ENCODE measurements at regions not wholly inside any gene's neighbourhood (a gene's known extent, or its start where the extent isn't known, plus 50 kb on each side); places are given as distances from the start of the nearest gene placed in this dataset.

DNA sequence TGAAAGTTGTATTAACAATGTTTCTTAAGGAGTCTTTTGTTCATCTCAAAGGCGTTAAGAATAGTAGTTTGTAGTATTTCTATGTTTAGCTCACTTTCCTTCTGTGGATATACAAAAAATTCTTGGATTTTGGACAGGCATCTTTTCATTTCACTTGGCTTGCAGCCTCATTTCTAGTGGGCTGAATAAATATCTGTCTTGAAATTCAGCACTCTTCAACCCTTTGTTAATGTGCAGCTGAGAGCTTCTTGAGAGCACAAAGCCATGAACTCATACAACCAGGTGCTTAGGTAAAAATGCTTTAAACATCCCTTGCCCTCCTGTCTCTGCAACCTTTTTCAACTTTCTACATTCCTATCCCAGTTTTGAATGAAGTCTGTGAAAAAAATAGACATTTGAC is 1003.2 kb downstream of the C4orf33 start:
- Histone ChIP-seq H3K14ac (ENCODE audit: low read length) (no peak overlapping the region), H3K27ac (ENCODE audit: low read depth, low read length) (no peak overlapping the region), H3K9ac (ENCODE audit: low read length) (no peak overlapping the region), H3K4ac (ENCODE audit: low read depth, low read length) (no peak overlapping the region), H3K4me2 (ENCODE audit: low read length) (no peak overlapping the region), H3K9me3 (ENCODE audit: insufficient read depth, low read depth, low read length) (no peaks in the 10 kb centered on the region), H3K4me1 (ENCODE audit: control insufficient read depth in 1 of 2, insufficient read depth in 2 of 2, low read length in 2 of 2) (no peaks in the 10 kb centered on the region), H4K8ac (ENCODE audit: low read depth, low read length) (no peak overlapping the region), H3K36me3 (ENCODE audit: control insufficient read depth in 1 of 2, insufficient read depth in 2 of 2, low read length in 2 of 2) (no peaks in the 10 kb centered on the region), H2AFZ (ENCODE audit: insufficient read depth, low read length, poor library complexity) (no peak overlapping the region), H2BK120ac (ENCODE audit: insufficient read depth, low read length, poor library complexity) (no peak overlapping the region), H2BK12ac (ENCODE audit: low read length) (no peak overlapping the region), H4K12ac (ENCODE audit: low read depth, low read length) (no peak overlapping the region), H4K91ac (ENCODE audit: low read depth, low read length) (no peak overlapping the region), H3K79me1 (ENCODE audit: low read length) (no peaks in the 10 kb centered on the region), H3K23ac (ENCODE audit: low read length) (no peak overlapping the region), H3K27me3 (ENCODE audit: insufficient read depth, low read length) (no peaks in the 10 kb centered on the region), H2AK5ac (ENCODE audit: low read length) (no peak overlapping the region), H3K79me2 (ENCODE audit: control insufficient read depth, insufficient read depth, low read length, poor library complexity) (no peaks in the 10 kb centered on the region), H3K18ac (ENCODE audit: low read length) (no peak overlapping the region), H3K4me3 (ENCODE audit: low read depth, low read length) (no peak overlapping the region), H2BK5ac (ENCODE audit: low read depth, low read length, poor library complexity) (no peak overlapping the region)
- no CpG with 5 or more reads among the region's 1 CpG for WGBS (ENCODE audit: extremely low coverage, insufficient coverage, insufficient read length)
- no peak for DNase-seq

DNA sequence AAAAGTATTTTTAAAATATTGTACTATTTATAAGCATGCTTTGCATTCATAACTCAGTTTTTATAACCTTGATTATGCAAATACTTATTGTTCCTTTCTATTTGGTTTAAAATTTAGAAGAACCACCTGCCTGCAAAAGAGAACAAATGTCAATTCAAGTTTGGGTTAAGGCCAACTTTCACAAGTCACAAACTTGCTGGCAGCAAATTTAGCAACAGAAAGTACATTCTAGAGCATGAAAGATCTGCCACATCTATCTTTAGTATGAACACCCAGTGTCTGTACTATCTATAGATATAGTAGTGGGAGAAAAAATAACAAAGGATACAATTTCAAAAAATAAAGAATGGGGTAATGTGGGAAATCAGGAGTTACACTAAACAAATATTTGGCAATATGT is 1014.2 kb downstream of the C4orf33 start:
- Histone ChIP-seq H3K4me1 (ENCODE audit: control insufficient read depth in 1 of 2, insufficient read depth in 2 of 2, low read length in 2 of 2) (no peaks in the 10 kb centered on the region), H2BK120ac (ENCODE audit: insufficient read depth, low read length, poor library complexity) (no peak overlapping the region), H3K9ac (ENCODE audit: low read length) (no peak overlapping the region), H2BK5ac (ENCODE audit: low read depth, low read length, poor library complexity) (no peak overlapping the region), H3K4me3 (ENCODE audit: low read depth, low read length) (no peak overlapping the region), H3K4ac (ENCODE audit: low read depth, low read length) (no peak overlapping the region), H3K79me2 (ENCODE audit: control insufficient read depth, insufficient read depth, low read length, poor library complexity) (no peaks in the 10 kb centered on the region), H3K27ac (ENCODE audit: low read depth, low read length) (no peak overlapping the region), H4K8ac (ENCODE audit: low read depth, low read length) (no peak overlapping the region), H2AFZ (ENCODE audit: insufficient read depth, low read length, poor library complexity) (no peak overlapping the region), H3K4me2 (ENCODE audit: low read length) (no peak overlapping the region), H3K23ac (ENCODE audit: low read length) (no peak overlapping the region), H3K14ac (ENCODE audit: low read length) (no peak overlapping the region), H3K18ac (ENCODE audit: low read length) (no peak overlapping the region), H2AK5ac (ENCODE audit: low read length) (no peak overlapping the region), H3K79me1 (ENCODE audit: low read length) (no peaks in the 10 kb centered on the region), H2BK12ac (ENCODE audit: low read length) (no peak overlapping the region), H4K91ac (ENCODE audit: low read depth, low read length) (no peak overlapping the region), H4K12ac (ENCODE audit: low read depth, low read length) (no peak overlapping the region), H3K36me3 (ENCODE audit: control insufficient read depth in 1 of 2, insufficient read depth in 2 of 2, low read length in 2 of 2) (no peaks in the 10 kb centered on the region), H3K9me3 (ENCODE audit: insufficient read depth, low read depth, low read length) (no peaks in the 10 kb centered on the region), H3K27me3 (ENCODE audit: insufficient read depth, low read length) (no peaks in the 10 kb centered on the region)
- no peak for DNase-seq

DNA sequence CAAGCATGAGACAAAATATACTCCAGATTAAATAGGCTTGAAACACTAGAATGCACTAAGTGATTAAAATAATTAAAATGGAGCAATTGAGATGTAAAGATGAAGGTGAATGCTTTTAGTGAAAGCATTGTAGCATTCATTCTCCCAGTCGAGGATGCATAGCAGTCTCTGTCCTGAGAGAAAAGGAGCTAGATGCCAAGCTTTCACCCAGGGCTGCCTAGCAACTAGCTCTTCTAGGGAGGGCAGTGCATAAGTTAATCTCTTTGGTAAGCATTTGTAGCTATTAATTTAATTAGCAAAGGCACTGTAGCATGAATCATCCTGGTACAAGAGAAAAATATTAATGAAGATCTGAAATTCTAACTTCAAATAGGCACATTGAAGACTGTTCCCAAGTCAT is 1014.8 kb downstream of the C4orf33 start:
- H3K79me2 ChIP-seq (ENCODE audit: control insufficient read depth, insufficient read depth, low read length, poor library complexity) = no peaks in the 10 kb centered on the region
- no peak overlapping the region for H3K4ac ChIP-seq (ENCODE audit: low read depth, low read length)
- no peak overlapping the region for H3K4me3 ChIP-seq (ENCODE audit: low read depth, low read length)
- no peaks in the 10 kb centered on the region for H3K27me3 ChIP-seq (ENCODE audit: insufficient read depth, low read length)
- H2BK120ac ChIP-seq (ENCODE audit: insufficient read depth, low read length, poor library complexity) = no peak overlapping the region
- H3K18ac ChIP-seq (ENCODE audit: low read length) = no peak overlapping the region
- H4K8ac ChIP-seq (ENCODE audit: low read depth, low read length) = no peak overlapping the region
- no peak overlapping the region for H4K12ac ChIP-seq (ENCODE audit: low read depth, low read length)
- H4K91ac ChIP-seq (ENCODE audit: low read depth, low read length) = no peak overlapping the region
- H3K23ac ChIP-seq (ENCODE audit: low read length) = no peak overlapping the region
- no peaks in the 10 kb centered on the region for H3K4me1 ChIP-seq (ENCODE audit: control insufficient read depth in 1 of 2, insufficient read depth in 2 of 2, low read length in 2 of 2)
- H2BK5ac ChIP-seq (ENCODE audit: low read depth, low read length, poor library complexity) = no peak overlapping the region
- H3K4me2 ChIP-seq (ENCODE audit: low read length) = no peak overlapping the region
- WGBS (ENCODE audit: extremely low coverage, insufficient coverage, insufficient read length) = no CpG with 5 or more reads among the region's 1 CpG
- H3K36me3 ChIP-seq (ENCODE audit: control insufficient read depth in 1 of 2, insufficient read depth in 2 of 2, low read length in 2 of 2) = no peaks in the 10 kb centered on the region
- H3K27ac ChIP-seq (ENCODE audit: low read depth, low read length) = no peak overlapping the region
- H3K79me1 ChIP-seq (ENCODE audit: low read length) = no peaks in the 10 kb centered on the region
- no peak overlapping the region for H2AFZ ChIP-seq (ENCODE audit: insufficient read depth, low read length, poor library complexity)
- no peak overlapping the region for H2AK5ac ChIP-seq (ENCODE audit: low read length)
- no peak overlapping the region for H3K14ac ChIP-seq (ENCODE audit: low read length)
- H3K9me3 ChIP-seq (ENCODE audit: insufficient read depth, low read depth, low read length) = no peaks in the 10 kb centered on the region
- H3K9ac ChIP-seq (ENCODE audit: low read length) = no peak overlapping the region
- DNase-seq = no peak
- H2BK12ac ChIP-seq (ENCODE audit: low read length) = no peak overlapping the region

DNA sequence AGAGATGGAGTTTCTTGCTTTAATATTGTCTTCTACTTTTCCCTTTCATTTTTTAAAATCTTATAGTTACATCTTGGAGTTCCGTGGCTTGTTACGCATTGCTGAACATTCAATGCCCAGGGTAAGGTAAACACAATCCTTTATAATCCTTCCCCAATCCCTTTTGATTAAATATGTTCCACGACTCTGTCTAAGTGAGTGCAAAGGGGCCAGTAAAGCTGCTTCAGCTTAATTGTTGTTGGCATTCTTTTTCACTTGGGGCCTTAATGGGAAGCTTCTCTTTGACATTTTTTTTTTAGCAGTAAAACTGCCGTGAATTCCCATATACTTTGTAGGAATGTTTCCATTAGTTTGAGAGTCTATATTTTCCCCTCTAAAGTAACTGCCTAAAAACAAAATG is 1028.1 kb downstream of the C4orf33 start:
- H3K9me3 ChIP-seq (ENCODE audit: insufficient read depth, low read depth, low read length) = no peaks in the 10 kb centered on the region
- no peak overlapping the region for H3K4me3 ChIP-seq (ENCODE audit: low read depth, low read length)
- no peak overlapping the region for H2AK5ac ChIP-seq (ENCODE audit: low read length)
- no peak overlapping the region for H3K18ac ChIP-seq (ENCODE audit: low read length)
- peaks cover 0 to 2% of the 10 kb centered on the region in 2 experiments for H3K4me1 ChIP-seq (ENCODE audit: control insufficient read depth in 1 of 2, insufficient read depth in 2 of 2, low read length in 2 of 2)
- DNase-seq = no peak
- no peaks in the 10 kb centered on the region for H3K36me3 ChIP-seq (ENCODE audit: control insufficient read depth in 1 of 2, insufficient read depth in 2 of 2, low read length in 2 of 2)
- H2AFZ ChIP-seq (ENCODE audit: insufficient read depth, low read length, poor library complexity) = no peak overlapping the region
- no peak overlapping the region for H3K4me2 ChIP-seq (ENCODE audit: low read length)
- no peak overlapping the region for H3K23ac ChIP-seq (ENCODE audit: low read length)
- H4K12ac ChIP-seq (ENCODE audit: low read depth, low read length) = no peak overlapping the region
- H3K4ac ChIP-seq (ENCODE audit: low read depth, low read length) = no peak overlapping the region
- no peak overlapping the region for H4K91ac ChIP-seq (ENCODE audit: low read depth, low read length)
- H3K14ac ChIP-seq (ENCODE audit: low read length) = no peak overlapping the region
- no CpG with 5 or more reads among the region's 4 CpGs for WGBS (ENCODE audit: extremely low coverage, insufficient coverage, insufficient read length)
- no peak overlapping the region for H2BK5ac ChIP-seq (ENCODE audit: low read depth, low read length, poor library complexity)
- no peak overlapping the region for H2BK120ac ChIP-seq (ENCODE audit: insufficient read depth, low read length, poor library complexity)
- no peaks in the 10 kb centered on the region for H3K79me1 ChIP-seq (ENCODE audit: low read length)
- H3K27ac ChIP-seq (ENCODE audit: low read depth, low read length) = no peak overlapping the region
- H3K79me2 ChIP-seq (ENCODE audit: control insufficient read depth, insufficient read depth, low read length, poor library complexity) = no peaks in the 10 kb centered on the region
- H3K27me3 ChIP-seq (ENCODE audit: insufficient read depth, low read length) = no peaks in the 10 kb centered on the region
- H3K9ac ChIP-seq (ENCODE audit: low read length) = no peak overlapping the region
- no peak overlapping the region for H4K8ac ChIP-seq (ENCODE audit: low read depth, low read length)
- no peak overlapping the region for H2BK12ac ChIP-seq (ENCODE audit: low read length)

DNA sequence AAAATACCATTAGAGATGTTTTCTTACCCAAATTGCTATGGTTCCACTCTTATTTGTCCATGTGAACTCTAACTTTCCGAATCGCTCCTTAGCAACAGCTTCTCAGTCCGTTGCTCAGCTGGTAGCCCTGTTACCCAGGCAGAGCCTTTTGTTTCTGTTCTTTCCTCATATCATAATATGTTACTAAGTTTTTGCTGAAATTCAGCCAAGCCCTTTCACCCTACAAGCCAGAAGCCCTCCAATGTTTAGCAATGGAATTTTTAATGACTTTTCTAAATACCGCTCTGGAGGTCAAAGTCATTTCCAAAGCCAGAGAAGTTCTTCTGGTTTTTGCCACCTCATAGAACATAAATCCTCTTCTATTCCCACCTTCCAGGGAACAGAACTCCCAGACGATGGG is 1029.5 kb downstream of the C4orf33 start:
- Histone ChIP-seq H3K14ac (ENCODE audit: low read length) (no peak overlapping the region), H3K23ac (ENCODE audit: low read length) (no peak overlapping the region), H3K79me2 (ENCODE audit: control insufficient read depth, insufficient read depth, low read length, poor library complexity) (no peaks in the 10 kb centered on the region), H2AK5ac (ENCODE audit: low read length) (no peak overlapping the region), H2BK12ac (ENCODE audit: low read length) (no peak overlapping the region), H2BK120ac (ENCODE audit: insufficient read depth, low read length, poor library complexity) (no peak overlapping the region), H3K79me1 (ENCODE audit: low read length) (no peaks in the 10 kb centered on the region), H4K91ac (ENCODE audit: low read depth, low read length) (no peak overlapping the region), H4K12ac (ENCODE audit: low read depth, low read length) (no peak overlapping the region), H3K4ac (ENCODE audit: low read depth, low read length) (no peak overlapping the region), H3K9ac (ENCODE audit: low read length) (no peak overlapping the region), H4K8ac (ENCODE audit: low read depth, low read length) (no peak overlapping the region), H3K27ac (ENCODE audit: low read depth, low read length) (no peak overlapping the region), H3K4me3 (ENCODE audit: low read depth, low read length) (no peak overlapping the region), H3K36me3 (ENCODE audit: control insufficient read depth in 1 of 2, insufficient read depth in 2 of 2, low read length in 2 of 2) (no peaks in the 10 kb centered on the region), H3K4me2 (ENCODE audit: low read length) (no peak overlapping the region), H3K18ac (ENCODE audit: low read length) (no peak overlapping the region), H2AFZ (ENCODE audit: insufficient read depth, low read length, poor library complexity) (no peak overlapping the region), H3K27me3 (ENCODE audit: insufficient read depth, low read length) (no peaks in the 10 kb centered on the region), H3K9me3 (ENCODE audit: insufficient read depth, low read depth, low read length) (no peaks in the 10 kb centered on the region), H2BK5ac (ENCODE audit: low read depth, low read length, poor library complexity) (no peak overlapping the region), H3K4me1 (ENCODE audit: control insufficient read depth in 1 of 2, insufficient read depth in 2 of 2, low read length in 2 of 2) (peaks cover 0 to 2% of the 10 kb centered on the region in 2 experiments)
- WGBS (ENCODE audit: extremely low coverage, insufficient coverage, insufficient read length) = no CpG with 5 or more reads among the region's 5 CpGs
- DNase-seq = no peak
